HepG2 (cell line): ENCODE measurements at regions not wholly inside any gene's neighbourhood (a gene's known extent, or its start where the extent isn't known, plus 50 kb on each side); places are given as distances from the start of the nearest gene placed in this dataset.

Experiments
- ATAC-seq: fragments of 200-7000 bp; cut with Tn5 transposase; 3 replicates; pipeline ENCODE4 v1.9.1; 2020; ENCODE audit warnings: mild to moderate bottlenecking, moderate library complexity
- BruUV-seq: library from RNA; stranded (reverse); fragments of 400-500 nt; replicated peaks from 2 replicates; lab custom pipeline; 2021; lab: Mats Ljungman, UMichigan
- CTCF ChIA-PET: fragments of 300-600 bp; formaldehyde crosslinking; extraction: SDS; loops from one replicate; lab custom pipeline; 2021; ENCODE audit warnings: low total read pairs, inconsistent platforms, low intra/inter-chr PET ratio; lab: Yijun Ruan, JAX
- POLR2A ChIA-PET: fragments of 350-600 bp; sonication (Branson Sonifier 250); formaldehyde crosslinking; loops from one replicate; lab custom pipeline; 2020; ENCODE audit warnings: antibody characterized with exemption, inconsistent platforms; lab: Yijun Ruan, JAX
- DNase-seq: peaks from one replicate; pipeline ENCODE4 v3.0.0-alpha.2; 2015; ENCODE audit warnings: low spot score
- FAIRE-seq: peaks from 3 replicates; lab custom pipeline; 2011; peaks lifted over from hg19 to GRCh38; lab: Jason Lieb, UNC
- H2AFZ ChIP-seq: one replicate; pipeline ENCODE4 v1.6.1; 2011; ENCODE audit warnings: low read length, inconsistent platforms
- H3K27ac ChIP-seq: fragments of 300-600 bp; 3 replicates; pipeline ENCODE4 v1.8.0; 2011; ENCODE audit warnings: mixed run types, mild to moderate bottlenecking, mixed read lengths, low read length, inconsistent platforms; ENCODE audit not compliant: insufficient read depth; ENCODE audit errors: extremely low read length
- H3K27me3 ChIP-seq, 2 experiments: fragments of 200-600 bp in 1 of 2; 2 replicates in 1 of 2; 3 replicates in 1 of 2; pipeline versions ENCODE4 v1.6.0 to v1.8.0; 2011; ENCODE audit warnings: low read length in 2 of 2, mild to moderate bottlenecking in 2 of 2, moderate library complexity in 2 of 2, inconsistent platforms in 1 of 2; ENCODE audit not compliant: insufficient read depth in 2 of 2, control insufficient read depth in 1 of 2
- H3K36me3 ChIP-seq, 2 experiments: fragments of 200-600 bp in 1 of 2; replicated peaks in 1 of 2; 2 replicates in 1 of 2; 3 replicates in 1 of 2; pipeline versions ENCODE4 v1.5.1 to v1.8.0; 2011; ENCODE audit warnings: low read length in 2 of 2, inconsistent platforms in 1 of 2; ENCODE audit not compliant: insufficient read depth in 2 of 2, control insufficient read depth in 1 of 2
- H3K4me1 ChIP-seq: 2 replicates; pipeline ENCODE4 v1.5.1; 2012; ENCODE audit warnings: low read length, inconsistent platforms; ENCODE audit not compliant: insufficient read depth
- H3K4me2 ChIP-seq: 2 replicates; pipeline ENCODE4 v1.6.0; 2011; ENCODE audit warnings: low read depth, low read length, inconsistent platforms
- H3K4me3 ChIP-seq, 3 experiments: fragments of 200-600 bp in 1 of 3; sonication (generic), shearing (Covaris generic) in 1 of 3; replicated peaks in 1 of 3; 2 replicates each; pipeline ENCODE4 v1.5.1; 2011 to 2016; ENCODE audit warnings: low read length in 3 of 3, inconsistent platforms in 2 of 3, low read depth in 2 of 3, mild to moderate bottlenecking in 2 of 3, control low read depth in 1 of 3, mixed read lengths in 1 of 3; ENCODE audit not compliant: insufficient read depth in 1 of 3
- H3K79me2 ChIP-seq: one replicate; pipeline ENCODE4 v1.6.1; 2011; ENCODE audit warnings: low read length, inconsistent platforms; ENCODE audit not compliant: insufficient read depth
- H3K9ac ChIP-seq: 2 replicates; pipeline ENCODE4 v1.6.0; 2011; ENCODE audit warnings: mild to moderate bottlenecking, low read depth, low read length, inconsistent platforms; ENCODE audit not compliant: insufficient read depth
- H3K9me3 ChIP-seq: 2 replicates; pipeline ENCODE4 v1.5.1; 2012; ENCODE audit warnings: mild to moderate bottlenecking, low read length
- H4K20me1 ChIP-seq: 2 replicates; pipeline ENCODE4 v1.6.0; 2011; ENCODE audit warnings: inconsistent platforms, mild to moderate bottlenecking, low read length, moderate library complexity; ENCODE audit not compliant: insufficient read depth
- CEBPB ChIP-seq: IDR thresholded peaks from 2 replicates; pipeline ENCODE4 v1.6.1; 2011; ENCODE audit warnings: low read depth, low read length, improper control_type of control experiment, borderline replicate concordance
- SKI ChIP-seq: fragments of 450-650 bp; IDR thresholded peaks from one replicate; pipeline ENCODE4 v1.6.1; 2018; ENCODE audit warnings: mild to moderate bottlenecking; ENCODE audit not compliant: partially characterized antibody
- WGBS: methylation state at CpG from one replicate; pipeline ENCODE4 v1.1.6; 2017; ENCODE audit warnings: low lambda C conversion rate; 5-methylcytosine and 5-hydroxymethylcytosine counted together
- in situ Hi-C: cut with HindIII; loops from 2 replicates; pipeline ENCODE4 v1.10.0; 2017; ENCODE audit warnings: low pct_unique_long_range_greater_than_20kb; ENCODE audit not compliant: extremely low pct_ligation_motif_present
- intact Hi-C: fragments of 100-400 bp; cut with micrococcal nuclease; formaldehyde crosslinking; loops from one replicate; pipeline ENCODE4 v1.10.0; 2022; ENCODE audit not compliant: unreplicated experiment
- TF ChIP-seq, protein P1 (sequence below): sonication (generic); formaldehyde crosslinking; IDR thresholded peaks from 2 replicates; pipeline ENCODE4 v1.8.1; 2023; ENCODE audit warnings: missing genetic modification reagents, inconsistent platforms, borderline replicate concordance
- TF ChIP-seq, protein P2 (sequence below): sonication (generic); formaldehyde crosslinking; IDR thresholded peaks from 2 replicates; pipeline ENCODE4 v1.4.0; 2020; ENCODE audit warnings: missing genetic modification reagents
- TF ChIP-seq, protein P3 (sequence below): sonication (generic); formaldehyde crosslinking; IDR thresholded peaks from 2 replicates; pipeline ENCODE4 v1.5.0; 2020; ENCODE audit warnings: mild to moderate bottlenecking, missing genetic modification reagents

- Histone ChIP-seq H4K20me1 (no peaks in the 10 kb centered on the region), H3K4me3 (no peak overlapping the region), H3K9ac (no peak overlapping the region), H3K27ac (no peak overlapping the region), H3K27me3 (0 out of 5 replicates have a peak, but pooled peaks cover 0 to 1% of the 10 kb centered on the region in 2 experiments), H2AFZ (no peak overlapping the region), H3K4me1 (no peaks in the 10 kb centered on the region), H3K36me3 (no peaks in the 10 kb centered on the region), H3K4me2 (no peak overlapping the region), H3K79me2 (no peaks in the 10 kb centered on the region), H3K9me3 (peaks cover 1% of the 10 kb centered on the region; the same call in 1 of the 2 replicates)
- 37% methylated on average over 4 of the region's 4 CpGs for WGBS
- FAIRE-seq (no peak), DNase-seq (no peak)
- POLR2A ChIA-PET, result no interaction called here
- no TSS peak for BruUV-seq
- in situ Hi-C loops, result no loop called here
- TF ChIP-seq, protein P1, sequence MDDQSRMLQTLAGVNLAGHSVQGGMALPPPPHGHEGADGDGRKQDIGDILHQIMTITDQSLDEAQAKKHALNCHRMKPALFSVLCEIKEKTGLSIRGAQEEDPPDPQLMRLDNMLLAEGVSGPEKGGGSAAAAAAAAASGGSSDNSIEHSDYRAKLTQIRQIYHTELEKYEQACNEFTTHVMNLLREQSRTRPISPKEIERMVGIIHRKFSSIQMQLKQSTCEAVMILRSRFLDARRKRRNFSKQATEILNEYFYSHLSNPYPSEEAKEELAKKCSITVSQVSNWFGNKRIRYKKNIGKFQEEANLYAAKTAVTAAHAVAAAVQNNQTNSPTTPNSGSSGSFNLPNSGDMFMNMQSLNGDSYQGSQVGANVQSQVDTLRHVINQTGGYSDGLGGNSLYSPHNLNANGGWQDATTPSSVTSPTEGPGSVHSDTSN (CRISPR knock-in tag), result no peak
- TF ChIP-seq CEBPB, result peak; percentile 2; the same call in 1 of the 2 replicates
- TF ChIP-seq, all 625 proteins: peak for 1
- CTCF ChIA-PET, result no interaction called here
- ATAC-seq, result no peak
- intact Hi-C loops, result no loop called here
These were observed 217.6 kb downstream of the EFCAB11 start for GRCh38 chr14:89736881-89737280.

- POLR2A ChIA-PET, result no interaction called here
- WGBS, result 55% methylated on average over 6 of the region's 6 CpGs
- intact Hi-C loops, result no loop called here
- no peak overlapping the region for H3K4me2 ChIP-seq
- BruUV-seq, result no TSS peak
- H2AFZ ChIP-seq, result no peak overlapping the region
- no peaks in the 10 kb centered on the region for H3K4me1 ChIP-seq
- H3K27me3 ChIP-seq, result 0 out of 5 replicates have a peak, but pooled peaks cover 0 to 6% of the 10 kb centered on the region in 2 experiments
- DNase-seq, result no peak
- no peaks in the 10 kb centered on the region for H3K79me2 ChIP-seq
- no peaks in the 10 kb centered on the region for H3K36me3 ChIP-seq
- CTCF ChIA-PET, result no interaction called here
- H3K4me3 ChIP-seq, result no peak overlapping the region
- no peaks in the 10 kb centered on the region for H4K20me1 ChIP-seq
- ATAC-seq, result no peak
- H3K9ac ChIP-seq, result no peak overlapping the region
- H3K27ac ChIP-seq, result no peak overlapping the region
- H3K9me3 ChIP-seq, result no peaks in the 10 kb centered on the region
- no peak for FAIRE-seq
- in situ Hi-C loops, result no loop called here
- TF ChIP-seq, protein P2, sequence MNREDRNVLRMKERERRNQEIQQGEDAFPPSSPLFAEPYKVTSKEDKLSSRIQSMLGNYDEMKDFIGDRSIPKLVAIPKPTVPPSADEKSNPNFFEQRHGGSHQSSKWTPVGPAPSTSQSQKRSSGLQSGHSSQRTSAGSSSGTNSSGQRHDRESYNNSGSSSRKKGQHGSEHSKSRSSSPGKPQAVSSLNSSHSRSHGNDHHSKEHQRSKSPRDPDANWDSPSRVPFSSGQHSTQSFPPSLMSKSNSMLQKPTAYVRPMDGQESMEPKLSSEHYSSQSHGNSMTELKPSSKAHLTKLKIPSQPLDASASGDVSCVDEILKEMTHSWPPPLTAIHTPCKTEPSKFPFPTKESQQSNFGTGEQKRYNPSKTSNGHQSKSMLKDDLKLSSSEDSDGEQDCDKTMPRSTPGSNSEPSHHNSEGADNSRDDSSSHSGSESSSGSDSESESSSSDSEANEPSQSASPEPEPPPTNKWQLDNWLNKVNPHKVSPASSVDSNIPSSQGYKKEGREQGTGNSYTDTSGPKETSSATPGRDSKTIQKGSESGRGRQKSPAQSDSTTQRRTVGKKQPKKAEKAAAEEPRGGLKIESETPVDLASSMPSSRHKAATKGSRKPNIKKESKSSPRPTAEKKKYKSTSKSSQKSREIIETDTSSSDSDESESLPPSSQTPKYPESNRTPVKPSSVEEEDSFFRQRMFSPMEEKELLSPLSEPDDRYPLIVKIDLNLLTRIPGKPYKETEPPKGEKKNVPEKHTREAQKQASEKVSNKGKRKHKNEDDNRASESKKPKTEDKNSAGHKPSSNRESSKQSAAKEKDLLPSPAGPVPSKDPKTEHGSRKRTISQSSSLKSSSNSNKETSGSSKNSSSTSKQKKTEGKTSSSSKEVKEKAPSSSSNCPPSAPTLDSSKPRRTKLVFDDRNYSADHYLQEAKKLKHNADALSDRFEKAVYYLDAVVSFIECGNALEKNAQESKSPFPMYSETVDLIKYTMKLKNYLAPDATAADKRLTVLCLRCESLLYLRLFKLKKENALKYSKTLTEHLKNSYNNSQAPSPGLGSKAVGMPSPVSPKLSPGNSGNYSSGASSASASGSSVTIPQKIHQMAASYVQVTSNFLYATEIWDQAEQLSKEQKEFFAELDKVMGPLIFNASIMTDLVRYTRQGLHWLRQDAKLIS, result no peak
- TF ChIP-seq, protein P3, sequence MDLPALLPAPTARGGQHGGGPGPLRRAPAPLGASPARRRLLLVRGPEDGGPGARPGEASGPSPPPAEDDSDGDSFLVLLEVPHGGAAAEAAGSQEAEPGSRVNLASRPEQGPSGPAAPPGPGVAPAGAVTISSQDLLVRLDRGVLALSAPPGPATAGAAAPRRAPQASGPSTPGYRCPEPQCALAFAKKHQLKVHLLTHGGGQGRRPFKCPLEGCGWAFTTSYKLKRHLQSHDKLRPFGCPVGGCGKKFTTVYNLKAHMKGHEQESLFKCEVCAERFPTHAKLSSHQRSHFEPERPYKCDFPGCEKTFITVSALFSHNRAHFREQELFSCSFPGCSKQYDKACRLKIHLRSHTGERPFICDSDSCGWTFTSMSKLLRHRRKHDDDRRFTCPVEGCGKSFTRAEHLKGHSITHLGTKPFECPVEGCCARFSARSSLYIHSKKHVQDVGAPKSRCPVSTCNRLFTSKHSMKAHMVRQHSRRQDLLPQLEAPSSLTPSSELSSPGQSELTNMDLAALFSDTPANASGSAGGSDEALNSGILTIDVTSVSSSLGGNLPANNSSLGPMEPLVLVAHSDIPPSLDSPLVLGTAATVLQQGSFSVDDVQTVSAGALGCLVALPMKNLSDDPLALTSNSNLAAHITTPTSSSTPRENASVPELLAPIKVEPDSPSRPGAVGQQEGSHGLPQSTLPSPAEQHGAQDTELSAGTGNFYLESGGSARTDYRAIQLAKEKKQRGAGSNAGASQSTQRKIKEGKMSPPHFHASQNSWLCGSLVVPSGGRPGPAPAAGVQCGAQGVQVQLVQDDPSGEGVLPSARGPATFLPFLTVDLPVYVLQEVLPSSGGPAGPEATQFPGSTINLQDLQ, result no peak
- no peak for TF ChIP-seq SKI
These were observed 223.1 kb downstream of the EFCAB11 start for GRCh38 chr14:89731396-89731933.
